AG04449 (cell line): ENCODE measurements at regions not wholly inside any gene's neighbourhood (a gene's known extent, or its start where the extent isn't known, plus 50 kb on each side); places are given as distances from the start of the nearest gene placed in this dataset.
"Not testable (repeated sequence)": the region's sequence is repeated elsewhere in the genome, so short reads cannot be mapped to it uniquely, and the experiment has no call there.

Source experiments
- CTCF ChIA-PET: fragments of 350-600 bp; formaldehyde crosslinking; extraction: SDS; loops from one replicate; lab custom pipeline; 2021; ENCODE audit warnings: antibody characterized with exemption; lab: Yijun Ruan, JAX
- POLR2A ChIA-PET: fragments of 400-600, 350-600 bp; formaldehyde crosslinking; extraction: SDS; loops from one replicate; lab custom pipeline; 2020; ENCODE audit warnings: antibody characterized with exemption, inconsistent platforms; lab: Yijun Ruan, JAX
- DNase-seq: peaks from one replicate; pipeline ENCODE4 v3.0.0-alpha.2; 2010; ENCODE audit warnings: low read depth, low spot score
- H3K4me3 ChIP-seq: 2 replicates; pipeline ENCODE4 v1.5.1; 2011; ENCODE audit warnings: low read depth, mild to moderate bottlenecking, control low read depth, low read length
- CTCF ChIP-seq: IDR thresholded peaks from one replicate; pipeline ENCODE4 v1.5.1; 2011; ENCODE audit warnings: mild to moderate bottlenecking, moderate library complexity, low read length, control low read depth, inconsistent platforms; ENCODE audit not compliant: insufficient read depth; ENCODE audit errors: missing control alignments

GRCh38 chr1:222905151-222905550, 90.3 kb downstream of the DISP1 start:
- no peak for TF ChIP-seq CTCF
- no peak for DNase-seq
- no peak overlapping the region for H3K4me3 ChIP-seq
- ChIA-PET CTCF (no interaction called here), POLR2A (no interaction called here)

GRCh38 chr1:222906271-222906739, 91.5 kb downstream of the DISP1 start:
- CTCF ChIA-PET, DNase-seq: not testable (repeated sequence)

GRCh38 chr1:222909586-222909985, 94.7 kb downstream of the DISP1 start:
- no peak for DNase-seq
- no peak overlapping the region for H3K4me3 ChIP-seq
- no peak for TF ChIP-seq CTCF
- ChIA-PET CTCF (interaction anchor here (0.9 to 1.5 kb wide), 2 partner anchors 10 to 17 kb away, joined by 4 to 5 read pairs; no protein-coding TSS in a partner anchor), POLR2A (no interaction called here)

More at GRCh38 chr1:222906271-222906739, 91.5 kb downstream of the DISP1 start:
- H3K4me3 ChIP-seq, POLR2A ChIA-PET: not testable (repeated sequence)

- DNase-seq = no peak
- no peak for TF ChIP-seq CTCF
- CTCF ChIA-PET = interaction anchor here (1.0 to 1.5 kb wide), 2 partner anchors 9 to 180 kb away, joined by 4 to 5 read pairs; no protein-coding TSS in a partner anchor
- POLR2A ChIA-PET = no interaction called here
- H3K4me3 ChIP-seq = no peak overlapping the region
Measured at GRCh38 chr1:222910699-222911098, 95.9 kb downstream of the DISP1 start.

- ChIA-PET POLR2A (interaction anchor here (0.7 kb wide), 1 partner anchor 793 kb away, joined by 3 read pairs; no protein-coding TSS in a partner anchor), CTCF (no interaction called here)
- no peak overlapping the region for H3K4me3 ChIP-seq
- TF ChIP-seq CTCF = no peak
- no peak for DNase-seq
Measured at GRCh38 chr1:222911866-222912265, 97.0 kb downstream of the DISP1 start.

GRCh38 chr1:222912730-222913129, 97.9 kb downstream of the DISP1 start:
- ChIA-PET POLR2A (no interaction called here), CTCF (no interaction called here)
- no peak for TF ChIP-seq CTCF
- H3K4me3 ChIP-seq = no peak overlapping the region
- no peak for DNase-seq
